Thyroid gland (tissue), 4 donors: ENCODE measurements at regions not wholly inside any gene's neighbourhood (a gene's known extent, or its start where the extent isn't known, plus 50 kb on each side); places are given as distances from the start of the nearest gene placed in this dataset.

Experiments
- POLR2A ChIP-seq, 2 donors: fragments of 450-650 bp; IDR thresholded peaks; one replicate each; pipeline ENCODE4 v1.6.1; 2017; ENCODE audit warnings: antibody characterized with exemption in 2 of 2, mild to moderate bottlenecking in 2 of 2, moderate library complexity in 1 of 2
- TF ChIP-seq, protein P1 (sequence below), 6 experiments: fragments of 200-600 bp in 3 of 6; fragments of 450-650 bp in 3 of 6; sonication (generic) in 3 of 6; IDR thresholded peaks; one replicate each; pipeline ENCODE4 v1.5.1; 2016 to 2019; ENCODE audit warnings: antibody characterized with exemption in 6 of 6, mild to moderate bottlenecking in 2 of 6, inconsistent platforms in 1 of 6, moderate library complexity in 1 of 6

DNA sequence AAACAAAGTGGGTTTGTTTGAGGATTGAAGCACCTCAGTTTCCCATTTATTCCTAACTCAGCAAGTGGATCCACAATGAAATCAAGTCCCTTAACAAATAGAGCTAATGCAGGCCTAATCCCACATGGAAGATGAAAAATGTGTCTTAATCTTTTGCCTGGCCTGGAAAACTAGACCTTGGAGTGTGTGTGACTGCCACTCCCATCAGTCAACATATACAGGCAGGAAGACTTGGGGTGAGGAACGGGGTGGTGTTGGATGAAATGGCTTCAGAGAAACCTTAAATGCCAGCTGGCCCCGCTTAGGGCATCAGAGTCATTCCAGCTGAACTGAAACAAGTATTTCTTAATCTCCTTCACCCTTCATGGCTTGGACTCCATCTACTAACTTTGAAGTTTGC, 269.5 kb downstream of the MAF start:
- TF ChIP-seq POLR2A (IDR thresholded peaks at IDR 0.05), result no peak
- TF ChIP-seq, protein P1, sequence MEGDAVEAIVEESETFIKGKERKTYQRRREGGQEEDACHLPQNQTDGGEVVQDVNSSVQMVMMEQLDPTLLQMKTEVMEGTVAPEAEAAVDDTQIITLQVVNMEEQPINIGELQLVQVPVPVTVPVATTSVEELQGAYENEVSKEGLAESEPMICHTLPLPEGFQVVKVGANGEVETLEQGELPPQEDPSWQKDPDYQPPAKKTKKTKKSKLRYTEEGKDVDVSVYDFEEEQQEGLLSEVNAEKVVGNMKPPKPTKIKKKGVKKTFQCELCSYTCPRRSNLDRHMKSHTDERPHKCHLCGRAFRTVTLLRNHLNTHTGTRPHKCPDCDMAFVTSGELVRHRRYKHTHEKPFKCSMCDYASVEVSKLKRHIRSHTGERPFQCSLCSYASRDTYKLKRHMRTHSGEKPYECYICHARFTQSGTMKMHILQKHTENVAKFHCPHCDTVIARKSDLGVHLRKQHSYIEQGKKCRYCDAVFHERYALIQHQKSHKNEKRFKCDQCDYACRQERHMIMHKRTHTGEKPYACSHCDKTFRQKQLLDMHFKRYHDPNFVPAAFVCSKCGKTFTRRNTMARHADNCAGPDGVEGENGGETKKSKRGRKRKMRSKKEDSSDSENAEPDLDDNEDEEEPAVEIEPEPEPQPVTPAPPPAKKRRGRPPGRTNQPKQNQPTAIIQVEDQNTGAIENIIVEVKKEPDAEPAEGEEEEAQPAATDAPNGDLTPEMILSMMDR (IDR thresholded peaks at IDR 0.05), result no peak
